ENCODE measurements at regions not wholly inside any gene's neighbourhood (a gene's known extent, or its start where the extent isn't known, plus 50 kb on each side); places are given as distances from the start of the nearest gene placed in this dataset.

DNA sequence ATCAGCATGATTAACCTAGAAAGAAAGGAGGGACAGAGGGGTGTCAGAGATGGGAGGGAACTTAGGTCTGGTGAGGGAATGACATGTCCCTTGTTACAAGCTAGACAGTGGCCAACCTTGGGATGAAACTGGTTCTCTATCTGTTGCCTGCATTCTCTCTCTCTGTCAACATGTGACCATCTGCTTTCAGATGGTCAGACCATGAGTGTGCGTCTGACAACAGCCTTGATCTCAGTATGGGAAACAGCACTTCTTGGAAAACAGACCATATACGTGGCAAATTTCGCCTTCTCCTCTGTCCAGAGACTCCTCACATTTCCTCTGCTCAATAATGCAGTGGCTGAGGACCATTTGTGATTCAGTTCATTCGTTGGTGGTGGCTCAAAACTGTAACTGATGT is 845.9 kb downstream of the TYW1 start:
- DNase-seq (ENCODE audit: low spot score in 2 of 2): no peak
- Histone ChIP-seq H3K27ac (no peak overlapping the region), H3K4me1 (no peaks in the 10 kb centered on the region), H3K27me3 (no peaks in the 10 kb centered on the region), H3K4me3 (no peak overlapping the region), H3K36me3 (no peaks in the 10 kb centered on the region), H3K9me3 (no peaks in the 10 kb centered on the region)
- TF ChIP-seq, protein P1, sequence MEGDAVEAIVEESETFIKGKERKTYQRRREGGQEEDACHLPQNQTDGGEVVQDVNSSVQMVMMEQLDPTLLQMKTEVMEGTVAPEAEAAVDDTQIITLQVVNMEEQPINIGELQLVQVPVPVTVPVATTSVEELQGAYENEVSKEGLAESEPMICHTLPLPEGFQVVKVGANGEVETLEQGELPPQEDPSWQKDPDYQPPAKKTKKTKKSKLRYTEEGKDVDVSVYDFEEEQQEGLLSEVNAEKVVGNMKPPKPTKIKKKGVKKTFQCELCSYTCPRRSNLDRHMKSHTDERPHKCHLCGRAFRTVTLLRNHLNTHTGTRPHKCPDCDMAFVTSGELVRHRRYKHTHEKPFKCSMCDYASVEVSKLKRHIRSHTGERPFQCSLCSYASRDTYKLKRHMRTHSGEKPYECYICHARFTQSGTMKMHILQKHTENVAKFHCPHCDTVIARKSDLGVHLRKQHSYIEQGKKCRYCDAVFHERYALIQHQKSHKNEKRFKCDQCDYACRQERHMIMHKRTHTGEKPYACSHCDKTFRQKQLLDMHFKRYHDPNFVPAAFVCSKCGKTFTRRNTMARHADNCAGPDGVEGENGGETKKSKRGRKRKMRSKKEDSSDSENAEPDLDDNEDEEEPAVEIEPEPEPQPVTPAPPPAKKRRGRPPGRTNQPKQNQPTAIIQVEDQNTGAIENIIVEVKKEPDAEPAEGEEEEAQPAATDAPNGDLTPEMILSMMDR (IDR thresholded peaks at IDR 0.05): no peak
- intact Hi-C loops (cut with DNase I): no loop called here

DNA sequence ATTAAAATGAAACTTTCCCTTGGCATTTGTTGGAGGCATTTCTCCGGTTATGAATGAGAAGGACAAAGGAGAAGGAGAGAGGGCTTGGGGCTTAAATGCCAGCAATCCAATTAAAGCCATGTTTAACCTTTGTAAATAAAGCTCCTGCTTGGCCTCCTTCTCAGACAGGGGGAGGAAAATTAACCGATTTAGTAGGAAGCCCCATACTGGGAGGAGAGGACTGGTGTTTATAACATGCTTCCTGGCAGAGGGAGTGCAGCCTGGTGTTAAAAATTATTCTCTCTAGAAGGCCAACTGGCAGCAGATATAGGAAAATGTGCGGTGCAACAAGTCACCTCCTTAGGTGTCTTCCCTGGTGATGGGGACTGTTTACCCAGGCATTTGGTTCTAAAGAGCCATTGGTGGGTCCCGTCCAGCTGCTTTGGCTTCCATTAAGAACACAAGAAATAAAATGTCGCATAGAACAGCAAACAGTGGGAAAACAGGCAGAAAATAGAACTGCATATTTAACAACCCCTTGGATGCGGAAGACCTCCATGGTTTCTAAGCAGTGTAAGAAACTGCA is 846.5 kb downstream of the TYW1 start:
- Histone ChIP-seq H3K36me3 (no peaks in the 10 kb centered on the region), H3K27me3 (no peaks in the 10 kb centered on the region), H3K4me1 (no peaks in the 10 kb centered on the region), H3K4me3 (no peak overlapping the region), H3K27ac (no peak overlapping the region), H3K9me3 (no peaks in the 10 kb centered on the region)
- TF ChIP-seq, protein P1 (IDR thresholded peaks at IDR 0.05): no peak
- intact Hi-C loops (cut with DNase I): no loop called here
- no peak for DNase-seq (ENCODE audit: low spot score in 2 of 2)

DNA sequence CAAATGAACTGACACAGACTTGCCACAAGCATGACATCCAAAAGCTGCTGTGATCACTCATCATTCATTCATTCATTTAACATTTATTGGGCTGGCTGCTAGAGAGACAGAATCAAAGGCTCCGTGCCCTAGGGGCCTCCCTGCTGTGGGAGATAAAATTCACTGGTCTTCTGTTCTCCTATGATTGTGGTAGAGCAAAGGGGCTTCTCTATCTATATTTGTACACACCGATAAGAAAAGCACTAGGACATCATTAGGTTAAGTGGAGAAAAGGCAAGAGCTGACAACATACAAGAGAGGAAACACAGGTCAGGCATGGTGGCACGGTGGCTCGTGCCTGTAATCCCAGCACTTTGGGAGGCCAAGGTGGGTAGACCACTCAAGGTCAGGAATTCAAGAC is 847.0 kb downstream of the TYW1 start:
- Histone ChIP-seq H3K4me1 (no peaks in the 10 kb centered on the region), H3K27ac (no peak overlapping the region), H3K27me3 (no peaks in the 10 kb centered on the region), H3K4me3 (no peak overlapping the region), H3K9me3 (no peaks in the 10 kb centered on the region), H3K36me3 (no peaks in the 10 kb centered on the region)
- intact Hi-C loops (cut with DNase I): no loop called here
- TF ChIP-seq, protein P1 (IDR thresholded peaks at IDR 0.05): no peak
- no peak for DNase-seq (ENCODE audit: low spot score in 2 of 2)

DNA sequence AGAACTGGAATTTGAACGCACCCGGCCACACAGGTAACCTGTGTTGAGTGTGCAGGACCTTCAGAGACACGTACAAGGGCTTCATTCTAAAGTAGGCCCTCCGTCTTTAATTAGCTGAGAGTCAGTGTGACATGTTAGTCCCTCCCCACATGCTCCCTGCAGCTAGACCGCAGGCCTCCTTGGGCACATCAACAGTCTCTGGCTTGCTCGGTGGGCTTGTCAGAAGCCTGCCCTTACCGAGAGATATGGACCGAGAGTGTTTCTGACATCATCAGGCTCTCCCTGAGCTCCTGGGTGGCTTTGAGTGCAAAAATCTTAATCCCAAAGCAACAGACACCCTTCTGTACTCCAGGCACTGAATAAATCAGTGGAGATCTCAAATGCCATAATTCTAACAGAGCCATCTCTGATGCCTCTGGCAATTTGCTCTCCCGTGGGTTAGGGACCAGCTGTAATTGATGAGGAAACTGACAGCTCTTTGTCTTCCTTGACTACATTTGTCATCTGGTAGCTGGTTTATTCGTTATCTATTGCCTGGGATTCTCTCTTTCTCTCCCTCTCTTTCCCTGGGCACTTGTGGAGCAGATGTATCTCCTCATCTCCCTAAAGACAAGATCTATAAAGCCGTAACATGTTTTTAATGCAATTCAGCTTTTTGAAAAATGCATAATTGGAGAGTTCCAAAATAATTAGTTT is 850.6 kb downstream of the TYW1 start:
- Histone ChIP-seq H3K27ac (no peak overlapping the region), H3K27me3 (no peaks in the 10 kb centered on the region), H3K9me3 (no peaks in the 10 kb centered on the region), H3K4me3 (no peak overlapping the region), H3K4me1 (no peaks in the 10 kb centered on the region), H3K36me3 (no peaks in the 10 kb centered on the region)
- intact Hi-C loops (cut with DNase I): no loop called here
- TF ChIP-seq, protein P1 (IDR thresholded peaks at IDR 0.05): no peak
- no peak for DNase-seq (ENCODE audit: low spot score in 2 of 2)

DNA sequence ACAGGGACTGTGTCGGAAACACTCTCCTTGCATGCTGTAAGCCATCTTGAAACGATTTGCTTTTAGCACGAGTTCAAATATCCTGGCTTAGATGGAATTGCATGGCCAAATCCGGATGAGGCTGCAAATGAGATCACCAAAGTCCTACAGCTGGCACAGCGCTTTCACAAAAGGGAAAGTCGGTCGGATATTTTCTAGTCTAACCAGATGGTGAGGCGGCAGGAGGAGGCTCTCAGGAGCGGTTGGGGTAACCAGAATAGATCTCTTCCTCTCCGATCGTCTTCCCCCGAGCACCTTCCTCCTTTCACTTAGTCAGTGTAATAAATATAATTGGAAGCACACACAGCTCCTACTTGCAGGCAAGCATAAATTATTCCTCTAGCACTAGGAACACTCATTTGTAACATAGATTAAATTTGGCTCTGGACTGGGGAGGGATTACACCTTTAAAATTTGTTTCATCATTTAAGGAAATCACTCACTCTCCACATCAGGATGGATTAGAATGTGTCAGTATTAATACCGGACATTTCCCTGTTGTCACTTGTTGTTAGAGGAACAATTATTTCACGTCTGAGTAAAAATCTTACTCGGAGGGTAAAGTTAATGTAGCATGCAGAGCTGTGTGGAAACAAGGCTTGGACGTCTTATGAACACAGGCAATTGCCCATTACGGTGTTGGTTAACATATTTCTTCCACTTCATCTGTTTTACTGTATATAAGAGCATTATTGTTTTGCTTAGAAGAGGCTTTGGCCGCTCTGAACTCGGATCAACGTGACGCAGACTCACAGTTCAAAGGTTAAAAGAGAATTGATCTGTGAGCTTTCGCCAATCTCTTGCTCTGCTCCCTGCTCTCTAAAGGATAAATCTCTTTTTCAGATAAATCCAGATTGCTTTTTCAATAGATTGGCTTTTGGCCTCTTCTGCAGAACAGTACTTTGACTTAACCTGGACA is 857.9 kb downstream of the TYW1 start:
- Histone ChIP-seq H3K4me3 (no peak overlapping the region), H3K4me1 (no peaks in the 10 kb centered on the region), H3K27me3 (no peaks in the 10 kb centered on the region), H3K36me3 (no peaks in the 10 kb centered on the region), H3K9me3 (no peaks in the 10 kb centered on the region), H3K27ac (no peak overlapping the region)
- intact Hi-C loops (cut with DNase I): no loop called here
- TF ChIP-seq, protein P1 (IDR thresholded peaks at IDR 0.05): no peak
- no peak for DNase-seq (ENCODE audit: low spot score in 2 of 2)
